ENCODE measurements at regions not wholly inside any gene's neighbourhood (a gene's known extent, or its start where the extent isn't known, plus 50 kb on each side); places are given as distances from the start of the nearest gene placed in this dataset.

- no TSS peak for BruUV-seq (replicated peaks)
- DNase-seq (ENCODE audit: low read depth, low spot score): no peak
- POLR2A ChIA-PET: no interaction called here
- H3K4me2 ChIP-seq (ENCODE audit: insufficient read depth, low read length): no peak overlapping the region
- no peak overlapping the region for H3K27ac ChIP-seq (ENCODE audit: insufficient read depth, low read depth, low read length)
- TF ChIP-seq JUN (IDR thresholded peaks at IDR 0.05; ENCODE audit: borderline replicate concordance, insufficient read depth, insufficient read length, low read depth): no peak
- TF ChIP-seq POLR2A (IDR thresholded peaks at IDR 0.05; ENCODE audit: low read depth, low read length): no peak
- TF ChIP-seq EZH2 (IDR thresholded peaks at IDR 0.05; ENCODE audit: borderline replicate concordance, low read depth, low read length, severe bottlenecking): no peak
- TF ChIP-seq MYC (IDR thresholded peaks at IDR 0.05; ENCODE audit: low read depth, low read length): no peak
- TF ChIP-seq POLR2AphosphoS5 (IDR thresholded peaks at IDR 0.05; ENCODE audit: insufficient read depth, low read depth, low read length): no peak
- no peaks in the 10 kb centered on the region for H3K36me3 ChIP-seq (ENCODE audit: control insufficient read depth in 2 of 2, extremely low read depth in 1 of 2, insufficient read depth in 2 of 2, low read length in 2 of 2)
- no peak overlapping the region for H2AFZ ChIP-seq (ENCODE audit: low read depth, low read length)
- CTCF ChIA-PET: interaction anchor here (1.0 kb wide), 1 partner anchor 18 kb away, joined by 5 read pairs; no protein-coding TSS in a partner anchor
- H3K9me1 ChIP-seq (replicated peaks; ENCODE audit: control insufficient read depth, extremely low read depth, insufficient read depth, low read length): no peaks in the 10 kb centered on the region
- no peaks in the 10 kb centered on the region for H3K79me2 ChIP-seq (ENCODE audit: control insufficient read depth, insufficient read depth, low read length)
- dilution Hi-C loops (cut with MboI; ENCODE audit: extremely low pct_ligation_motif_present, low sequenced_read_pairs): no loop called here
- no peak overlapping the region for H3K9ac ChIP-seq (replicated peaks; ENCODE audit: extremely low read depth, insufficient read depth, low read length)
- H3K4me3 ChIP-seq (replicated peaks in 1 of 3; ENCODE audit: insufficient read depth in 1 of 3, low read depth in 1 of 3, low read length in 3 of 3): no peak overlapping the region
- no peak for FAIRE-seq
- H4K20me1 ChIP-seq (replicated peaks; ENCODE audit: control insufficient read depth, extremely low read depth, insufficient read depth, low read length): no peaks in the 10 kb centered on the region
- intact Hi-C loops (cut with micrococcal nuclease): no loop called here
- no peaks in the 10 kb centered on the region for H3K4me1 ChIP-seq (ENCODE audit: control insufficient read depth, extremely low read depth, insufficient read depth, low read length)
- no peaks in the 10 kb centered on the region for H3K27me3 ChIP-seq (ENCODE audit: control insufficient read depth in 2 of 2, insufficient read depth in 2 of 2, low read length in 2 of 2)
- no peaks in the 10 kb centered on the region for H3K9me3 ChIP-seq (replicated peaks; ENCODE audit: control insufficient read depth, insufficient read depth, low read length)
Measured at GRCh38 chr15:98410328-98410727, 238.0 kb upstream of the IGF1R start.

DNA sequence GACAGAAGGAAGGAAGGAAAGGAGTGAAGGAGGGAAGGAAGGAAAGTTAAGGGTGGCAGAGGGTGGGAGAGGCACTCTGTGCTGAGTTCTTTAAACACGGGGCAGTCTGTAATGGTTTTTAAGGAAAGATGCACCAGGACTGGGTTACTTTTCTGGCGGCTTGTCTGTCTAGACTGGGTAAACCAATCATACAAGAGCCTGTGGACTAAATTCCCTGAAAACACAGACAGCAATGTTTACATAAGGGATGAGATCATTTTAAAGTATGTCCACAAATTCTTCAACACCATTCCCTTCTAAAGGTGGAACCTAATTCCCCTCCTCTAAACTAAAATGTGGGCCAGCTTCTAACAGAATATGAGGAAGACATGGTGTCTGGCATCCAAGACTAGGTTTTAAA, 235.5 kb upstream of the IGF1R start:
- Histone ChIP-seq H3K79me2 (ENCODE audit: control insufficient read depth, insufficient read depth, low read length) (no peaks in the 10 kb centered on the region), H3K27ac (ENCODE audit: insufficient read depth, low read depth, low read length) (no peak overlapping the region), H3K9me3 (replicated peaks; ENCODE audit: control insufficient read depth, insufficient read depth, low read length) (no peaks in the 10 kb centered on the region), H3K27me3 (ENCODE audit: control insufficient read depth in 2 of 2, insufficient read depth in 2 of 2, low read length in 2 of 2) (no peaks in the 10 kb centered on the region), H3K4me3 (replicated peaks in 1 of 3; ENCODE audit: insufficient read depth in 1 of 3, low read depth in 1 of 3, low read length in 3 of 3) (no peak overlapping the region), H3K9ac (replicated peaks; ENCODE audit: extremely low read depth, insufficient read depth, low read length) (no peak overlapping the region), H3K36me3 (ENCODE audit: control insufficient read depth in 2 of 2, extremely low read depth in 1 of 2, insufficient read depth in 2 of 2, low read length in 2 of 2) (no peaks in the 10 kb centered on the region), H3K4me2 (ENCODE audit: insufficient read depth, low read length) (no peak overlapping the region), H2AFZ (ENCODE audit: low read depth, low read length) (no peak overlapping the region), H3K4me1 (ENCODE audit: control insufficient read depth, extremely low read depth, insufficient read depth, low read length) (no peaks in the 10 kb centered on the region), H4K20me1 (replicated peaks; ENCODE audit: control insufficient read depth, extremely low read depth, insufficient read depth, low read length) (no peaks in the 10 kb centered on the region), H3K9me1 (replicated peaks; ENCODE audit: control insufficient read depth, extremely low read depth, insufficient read depth, low read length) (no peaks in the 10 kb centered on the region)
- DNase-seq (ENCODE audit: low read depth, low spot score) (no peak), FAIRE-seq (no peak)
- TF ChIP-seq, protein P1, sequence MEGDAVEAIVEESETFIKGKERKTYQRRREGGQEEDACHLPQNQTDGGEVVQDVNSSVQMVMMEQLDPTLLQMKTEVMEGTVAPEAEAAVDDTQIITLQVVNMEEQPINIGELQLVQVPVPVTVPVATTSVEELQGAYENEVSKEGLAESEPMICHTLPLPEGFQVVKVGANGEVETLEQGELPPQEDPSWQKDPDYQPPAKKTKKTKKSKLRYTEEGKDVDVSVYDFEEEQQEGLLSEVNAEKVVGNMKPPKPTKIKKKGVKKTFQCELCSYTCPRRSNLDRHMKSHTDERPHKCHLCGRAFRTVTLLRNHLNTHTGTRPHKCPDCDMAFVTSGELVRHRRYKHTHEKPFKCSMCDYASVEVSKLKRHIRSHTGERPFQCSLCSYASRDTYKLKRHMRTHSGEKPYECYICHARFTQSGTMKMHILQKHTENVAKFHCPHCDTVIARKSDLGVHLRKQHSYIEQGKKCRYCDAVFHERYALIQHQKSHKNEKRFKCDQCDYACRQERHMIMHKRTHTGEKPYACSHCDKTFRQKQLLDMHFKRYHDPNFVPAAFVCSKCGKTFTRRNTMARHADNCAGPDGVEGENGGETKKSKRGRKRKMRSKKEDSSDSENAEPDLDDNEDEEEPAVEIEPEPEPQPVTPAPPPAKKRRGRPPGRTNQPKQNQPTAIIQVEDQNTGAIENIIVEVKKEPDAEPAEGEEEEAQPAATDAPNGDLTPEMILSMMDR (IDR thresholded peaks at IDR 0.05; ENCODE audit: extremely low read depth in 1 of 2, insufficient read depth in 1 of 2, low read depth in 1 of 2, low read length in 2 of 2): no peak
- TF ChIP-seq MYC (IDR thresholded peaks at IDR 0.05; ENCODE audit: low read depth, low read length): no peak
- TF ChIP-seq POLR2A (IDR thresholded peaks at IDR 0.05; ENCODE audit: low read depth, low read length): no peak
- no peak for TF ChIP-seq POLR2AphosphoS5 (IDR thresholded peaks at IDR 0.05; ENCODE audit: insufficient read depth, low read depth, low read length)
- no peak for TF ChIP-seq JUN (IDR thresholded peaks at IDR 0.05; ENCODE audit: borderline replicate concordance, insufficient read depth, insufficient read length, low read depth)
- TF ChIP-seq EZH2 (IDR thresholded peaks at IDR 0.05; ENCODE audit: borderline replicate concordance, low read depth, low read length, severe bottlenecking): no peak
- no peak for TF ChIP-seq GATA2 (IDR thresholded peaks at IDR 0.05; ENCODE audit: insufficient read depth, insufficient read length, low read depth, low read length)
- TF ChIP-seq MAX (IDR thresholded peaks at IDR 0.05; ENCODE audit: insufficient read depth, insufficient read length): no peak
- no peak for TF ChIP-seq FOS (IDR thresholded peaks at IDR 0.05; ENCODE audit: borderline replicate concordance, insufficient read depth, low read length)
- dilution Hi-C loops (cut with MboI; ENCODE audit: extremely low pct_ligation_motif_present, low sequenced_read_pairs): no loop called here
- ChIA-PET CTCF (interaction anchor here (1.6 kb wide), 1 partner anchor 15 kb away, joined by 4 read pairs; no protein-coding TSS in a partner anchor), POLR2A (no interaction called here)
- intact Hi-C loops (cut with micrococcal nuclease): no loop called here
- BruUV-seq (replicated peaks): no TSS peak
